GM12872 (cell line): ENCODE measurements at regions not wholly inside any gene's neighbourhood (a gene's known extent, or its start where the extent isn't known, plus 50 kb on each side); places are given as distances from the start of the nearest gene placed in this dataset.

ENCODE experiments used
- TF ChIP-seq, protein P1 (sequence below): IDR thresholded peaks from 3 replicates; pipeline ENCODE4 v1.5.1; 2011; ENCODE audit warnings: low read depth, mild to moderate bottlenecking, low read length, moderate library complexity; ENCODE audit not compliant: insufficient read depth

- TF ChIP-seq, protein P1, sequence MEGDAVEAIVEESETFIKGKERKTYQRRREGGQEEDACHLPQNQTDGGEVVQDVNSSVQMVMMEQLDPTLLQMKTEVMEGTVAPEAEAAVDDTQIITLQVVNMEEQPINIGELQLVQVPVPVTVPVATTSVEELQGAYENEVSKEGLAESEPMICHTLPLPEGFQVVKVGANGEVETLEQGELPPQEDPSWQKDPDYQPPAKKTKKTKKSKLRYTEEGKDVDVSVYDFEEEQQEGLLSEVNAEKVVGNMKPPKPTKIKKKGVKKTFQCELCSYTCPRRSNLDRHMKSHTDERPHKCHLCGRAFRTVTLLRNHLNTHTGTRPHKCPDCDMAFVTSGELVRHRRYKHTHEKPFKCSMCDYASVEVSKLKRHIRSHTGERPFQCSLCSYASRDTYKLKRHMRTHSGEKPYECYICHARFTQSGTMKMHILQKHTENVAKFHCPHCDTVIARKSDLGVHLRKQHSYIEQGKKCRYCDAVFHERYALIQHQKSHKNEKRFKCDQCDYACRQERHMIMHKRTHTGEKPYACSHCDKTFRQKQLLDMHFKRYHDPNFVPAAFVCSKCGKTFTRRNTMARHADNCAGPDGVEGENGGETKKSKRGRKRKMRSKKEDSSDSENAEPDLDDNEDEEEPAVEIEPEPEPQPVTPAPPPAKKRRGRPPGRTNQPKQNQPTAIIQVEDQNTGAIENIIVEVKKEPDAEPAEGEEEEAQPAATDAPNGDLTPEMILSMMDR, result no peak
Measured at GRCh38 chr5:4640795-4641194, 499.3 kb upstream of the ADAMTS16 start.

DNA sequence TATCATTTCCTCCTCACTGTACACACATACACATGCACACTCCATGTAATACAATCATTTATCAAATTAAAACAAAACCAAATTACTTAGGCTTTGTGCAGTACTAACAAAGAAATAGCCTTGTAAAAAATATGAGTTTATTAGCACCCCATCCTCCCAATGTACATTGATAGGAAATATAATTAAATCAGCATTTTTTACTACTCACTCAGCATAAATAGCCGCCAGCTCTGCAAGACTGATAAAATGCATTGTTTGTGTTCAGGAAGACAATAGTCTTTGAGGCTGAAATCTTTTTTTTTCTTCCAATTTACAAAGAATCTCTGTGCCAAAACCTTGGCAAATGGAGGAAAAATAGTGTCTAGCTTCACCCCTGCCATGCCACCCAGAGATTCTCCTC is 497.6 kb upstream of the ADAMTS16 start:
- TF ChIP-seq, protein P1, result no peak

DNA sequence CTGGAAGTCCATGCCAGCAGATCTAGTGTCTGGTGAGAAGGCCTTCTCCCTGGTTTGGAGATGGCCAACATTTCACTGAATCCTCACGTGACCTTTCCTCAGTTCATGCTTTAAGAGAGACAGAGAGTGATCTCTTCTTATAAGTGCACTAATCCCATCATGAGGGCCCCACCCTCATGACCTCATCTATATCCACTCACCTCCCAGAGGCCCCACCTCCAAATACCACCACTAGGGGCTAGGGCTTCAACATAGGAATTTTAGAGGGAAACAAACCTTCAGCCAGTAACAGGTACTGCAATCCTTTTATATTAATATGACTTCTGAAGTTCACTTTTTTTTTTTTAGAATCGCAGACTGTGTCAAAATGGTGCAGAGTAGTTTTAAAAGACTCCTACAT is 496.9 kb upstream of the ADAMTS16 start:
- TF ChIP-seq, protein P1, result no peak

- TF ChIP-seq, protein P1, result no peak
Measured at GRCh38 chr5:4643960-4644359, 496.2 kb upstream of the ADAMTS16 start.

DNA sequence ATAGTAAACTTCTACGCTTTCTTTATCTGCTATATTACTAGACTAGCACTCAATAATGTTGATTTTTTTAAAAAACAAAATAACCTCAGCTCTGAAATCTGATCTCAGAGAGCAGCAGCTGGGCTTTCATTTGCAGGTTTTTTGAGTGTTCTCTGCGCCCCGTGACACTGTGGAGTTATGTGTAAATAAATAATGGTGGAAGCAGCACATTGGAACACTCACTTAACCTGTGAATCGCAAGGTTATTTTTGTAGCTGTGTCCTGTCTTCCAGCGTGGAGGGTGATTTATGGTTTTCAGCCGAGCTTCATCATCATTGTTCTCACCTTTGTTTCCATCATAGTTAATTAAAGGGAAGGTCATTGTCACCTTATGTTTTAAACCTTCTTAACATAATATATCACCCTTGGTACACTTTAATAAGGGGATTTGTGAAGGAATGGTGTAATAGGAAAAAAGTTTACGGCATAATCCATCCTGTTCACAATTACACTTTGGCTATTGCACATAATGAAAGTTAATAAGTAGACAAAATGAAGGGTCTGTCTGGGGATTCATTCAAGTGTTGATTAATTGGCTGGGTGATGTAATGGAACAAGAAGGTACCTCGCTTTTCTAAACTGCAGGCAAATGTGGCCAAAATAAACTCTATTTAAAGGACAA is 493.3 kb upstream of the ADAMTS16 start:
- TF ChIP-seq, protein P1, result no peak

- TF ChIP-seq, protein P1, result no peak
Measured at GRCh38 chr5:4647955-4648354, 492.2 kb upstream of the ADAMTS16 start.

GRCh38 chr5:4651806-4652565 is 488.1 kb upstream of the ADAMTS16 start:
- TF ChIP-seq, protein P1, result no peak
